ENCODE measurements at regions not wholly inside any gene's neighbourhood (a gene's known extent, or its start where the extent isn't known, plus 50 kb on each side); places are given as distances from the start of the nearest gene placed in this dataset.

DNA sequence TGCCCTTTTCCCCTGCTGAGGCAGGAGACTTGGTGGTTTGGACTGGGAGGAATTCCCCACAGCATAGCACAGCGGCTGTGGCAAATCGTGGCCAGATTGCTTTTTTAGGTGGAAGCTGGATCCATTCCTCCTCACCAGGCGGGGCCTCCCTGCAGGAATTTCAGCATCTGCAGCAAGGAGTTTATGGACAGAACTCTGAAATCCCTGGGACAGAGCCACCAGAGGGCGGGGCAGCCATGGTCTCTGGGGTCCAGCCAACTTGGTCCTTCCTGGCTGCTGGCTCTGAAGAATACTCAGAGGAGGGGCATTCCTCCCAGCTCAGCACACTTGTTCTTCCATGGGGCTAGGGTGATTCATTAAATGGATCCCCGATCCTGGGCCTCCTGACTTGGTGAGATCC is 794.3 kb downstream of the SH3BGRL start:
- Histone ChIP-seq H3K9me3 (ENCODE audit: control insufficient read depth, low read length) (no peaks in the 10 kb centered on the region), H3K4me3 (ENCODE audit: low read depth, low read length) (no peak overlapping the region), H3K4me1 (no peaks in the 10 kb centered on the region), H3K9ac (no peak overlapping the region), H2AFZ (no peak overlapping the region), H3K79me2 (no peaks in the 10 kb centered on the region), H3K27ac (no peak overlapping the region), H3K27me3 (ENCODE audit: control insufficient read depth, insufficient read depth, low read length) (no peaks in the 10 kb centered on the region), H3K36me3 (ENCODE audit: control insufficient read depth, insufficient read depth, low read length) (no peaks in the 10 kb centered on the region), H3K4me2 (ENCODE audit: low read length) (no peak overlapping the region)
- TF ChIP-seq, protein P1, sequence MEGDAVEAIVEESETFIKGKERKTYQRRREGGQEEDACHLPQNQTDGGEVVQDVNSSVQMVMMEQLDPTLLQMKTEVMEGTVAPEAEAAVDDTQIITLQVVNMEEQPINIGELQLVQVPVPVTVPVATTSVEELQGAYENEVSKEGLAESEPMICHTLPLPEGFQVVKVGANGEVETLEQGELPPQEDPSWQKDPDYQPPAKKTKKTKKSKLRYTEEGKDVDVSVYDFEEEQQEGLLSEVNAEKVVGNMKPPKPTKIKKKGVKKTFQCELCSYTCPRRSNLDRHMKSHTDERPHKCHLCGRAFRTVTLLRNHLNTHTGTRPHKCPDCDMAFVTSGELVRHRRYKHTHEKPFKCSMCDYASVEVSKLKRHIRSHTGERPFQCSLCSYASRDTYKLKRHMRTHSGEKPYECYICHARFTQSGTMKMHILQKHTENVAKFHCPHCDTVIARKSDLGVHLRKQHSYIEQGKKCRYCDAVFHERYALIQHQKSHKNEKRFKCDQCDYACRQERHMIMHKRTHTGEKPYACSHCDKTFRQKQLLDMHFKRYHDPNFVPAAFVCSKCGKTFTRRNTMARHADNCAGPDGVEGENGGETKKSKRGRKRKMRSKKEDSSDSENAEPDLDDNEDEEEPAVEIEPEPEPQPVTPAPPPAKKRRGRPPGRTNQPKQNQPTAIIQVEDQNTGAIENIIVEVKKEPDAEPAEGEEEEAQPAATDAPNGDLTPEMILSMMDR (IDR thresholded peaks at IDR 0.05), result no peak

DNA sequence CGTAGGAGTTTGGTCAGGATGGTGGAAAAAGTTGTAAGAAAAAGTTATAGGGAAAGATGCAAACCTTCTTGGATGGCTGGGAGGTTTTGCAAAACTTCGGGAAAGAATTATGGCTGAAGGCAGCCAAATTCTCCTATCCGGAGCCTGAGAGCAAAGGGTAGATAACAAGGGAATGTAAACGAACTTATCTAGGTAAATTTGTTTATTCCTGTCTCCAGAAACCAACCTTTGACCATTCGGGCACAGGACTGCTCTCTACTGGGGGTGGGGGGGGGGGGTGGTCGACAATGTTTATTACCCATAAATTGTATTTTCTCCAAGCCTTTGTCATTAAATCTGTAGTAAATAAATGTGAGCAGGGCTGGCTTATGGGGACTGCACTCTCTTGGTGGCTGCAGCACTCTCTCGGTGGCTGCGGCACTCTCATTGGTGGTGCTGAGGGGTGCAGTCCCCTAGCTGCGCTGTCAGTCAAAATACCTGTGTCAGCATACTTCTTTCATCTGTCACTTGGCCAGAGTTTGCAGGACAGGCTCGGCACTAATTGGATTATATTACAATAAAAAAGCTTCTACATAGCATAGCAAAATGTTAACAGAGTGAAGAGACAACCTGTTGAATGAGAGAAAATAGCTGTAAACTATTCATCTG is 827.8 kb downstream of the SH3BGRL start:
- no peaks in the 10 kb centered on the region for H3K36me3 ChIP-seq (ENCODE audit: control insufficient read depth, insufficient read depth, low read length)
- no peak overlapping the region for H3K9ac ChIP-seq
- H3K27ac ChIP-seq, result no peak overlapping the region
- H3K4me3 ChIP-seq (ENCODE audit: low read depth, low read length), result no peak overlapping the region
- no peaks in the 10 kb centered on the region for H3K27me3 ChIP-seq (ENCODE audit: control insufficient read depth, insufficient read depth, low read length)
- no peaks in the 10 kb centered on the region for H3K79me2 ChIP-seq
- TF ChIP-seq, protein P1 (IDR thresholded peaks at IDR 0.05), result no peak
- no peak overlapping the region for H3K4me2 ChIP-seq (ENCODE audit: low read length)
- no peaks in the 10 kb centered on the region for H3K9me3 ChIP-seq (ENCODE audit: control insufficient read depth, low read length)
- H2AFZ ChIP-seq, result no peak overlapping the region
- no peaks in the 10 kb centered on the region for H3K4me1 ChIP-seq

DNA sequence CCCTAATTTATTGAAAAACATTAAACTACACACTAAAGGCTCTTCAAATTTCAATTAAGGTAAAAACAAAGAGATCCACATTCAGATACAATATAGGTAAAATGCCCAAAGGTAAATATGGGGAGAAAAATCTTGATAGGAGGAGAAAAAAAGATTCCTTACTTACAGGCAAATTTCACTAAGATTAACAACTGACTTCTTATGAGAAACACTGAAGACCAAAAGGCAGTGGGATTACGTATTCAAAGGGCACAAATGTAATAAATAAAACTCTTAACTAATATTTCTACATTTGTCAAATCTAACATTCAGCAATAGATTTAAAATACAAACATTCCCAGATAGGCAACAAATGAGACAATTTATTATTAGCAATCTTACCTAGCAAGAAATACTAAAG is 829.3 kb downstream of the SH3BGRL start:
- no peak overlapping the region for H3K4me3 ChIP-seq (ENCODE audit: low read depth, low read length)
- no peaks in the 10 kb centered on the region for H3K9me3 ChIP-seq (ENCODE audit: control insufficient read depth, low read length)
- no peaks in the 10 kb centered on the region for H3K27me3 ChIP-seq (ENCODE audit: control insufficient read depth, insufficient read depth, low read length)
- H3K4me1 ChIP-seq, result no peaks in the 10 kb centered on the region
- no peaks in the 10 kb centered on the region for H3K36me3 ChIP-seq (ENCODE audit: control insufficient read depth, insufficient read depth, low read length)
- H2AFZ ChIP-seq, result no peak overlapping the region
- no peak overlapping the region for H3K9ac ChIP-seq
- H3K27ac ChIP-seq, result no peak overlapping the region
- TF ChIP-seq, protein P1 (IDR thresholded peaks at IDR 0.05), result no peak
- no peaks in the 10 kb centered on the region for H3K79me2 ChIP-seq
- no peak overlapping the region for H3K4me2 ChIP-seq (ENCODE audit: low read length)

DNA sequence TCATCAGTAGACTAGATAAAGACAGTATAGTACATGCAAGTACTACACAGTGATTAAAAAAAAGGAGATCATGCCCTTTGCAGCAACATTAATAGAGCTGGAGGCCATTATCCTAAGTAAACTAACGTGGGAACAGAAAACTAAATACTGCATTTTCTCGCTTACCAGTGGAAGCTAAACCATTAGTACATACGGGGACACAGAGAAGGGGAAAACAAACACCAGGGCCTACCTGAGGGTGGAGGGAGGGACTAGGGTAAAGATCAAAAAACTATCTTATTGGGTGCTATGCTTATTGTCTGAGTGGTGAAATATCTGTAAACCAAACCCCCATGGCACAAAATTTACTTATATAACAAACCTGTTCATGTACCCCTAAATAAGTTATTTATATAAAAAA is 836.9 kb downstream of the SH3BGRL start:
- H3K27ac ChIP-seq, result no peak overlapping the region

More for the DNA sequence above, 836.9 kb downstream of the SH3BGRL start:
- TF ChIP-seq, protein P1 (IDR thresholded peaks at IDR 0.05), result no peak
- no peak overlapping the region for H3K4me2 ChIP-seq (ENCODE audit: low read length)
- no peak overlapping the region for H2AFZ ChIP-seq
- no peaks in the 10 kb centered on the region for H3K79me2 ChIP-seq
- H3K36me3 ChIP-seq (ENCODE audit: control insufficient read depth, insufficient read depth, low read length), result no peaks in the 10 kb centered on the region
- H3K4me1 ChIP-seq, result no peaks in the 10 kb centered on the region
- H3K9ac ChIP-seq, result no peak overlapping the region
- no peaks in the 10 kb centered on the region for H3K9me3 ChIP-seq (ENCODE audit: control insufficient read depth, low read length)
- no peak overlapping the region for H3K4me3 ChIP-seq (ENCODE audit: low read depth, low read length)
- H3K27me3 ChIP-seq (ENCODE audit: control insufficient read depth, insufficient read depth, low read length), result no peaks in the 10 kb centered on the region
